Uterus (tissue), 2 donors: ENCODE measurements at regions not wholly inside any gene's neighbourhood (a gene's known extent, or its start where the extent isn't known, plus 50 kb on each side); places are given as distances from the start of the nearest gene placed in this dataset.

Experiments
- CTCF ChIP-seq, 4 experiments: fragments of 200-600 bp in 2 of 4; fragments of 450-650 bp in 2 of 4; sonication (generic) in 2 of 4; IDR thresholded peaks; one replicate each; pipeline ENCODE4 v1.5.1; 2016 to 2019; ENCODE audit warnings: antibody characterized with exemption in 4 of 4, mild to moderate bottlenecking in 2 of 4, moderate library complexity in 1 of 4
- POLR2A ChIP-seq, 2 donors: fragments of 450-650 bp; IDR thresholded peaks; one replicate each; pipeline ENCODE4 v1.6.1; 2016; ENCODE audit warnings: antibody characterized with exemption in 2 of 2, mild to moderate bottlenecking in 1 of 2, moderate library complexity in 1 of 2

GRCh38 chr9:107540164-107540561 is 50.6 kb upstream of the KLF4 start:
- TF ChIP-seq CTCF (IDR thresholded peaks at IDR 0.05) (no peak), POLR2A (IDR thresholded peaks at IDR 0.05) (no peak)
